ENCODE measurements at regions not wholly inside any gene's neighbourhood (a gene's known extent, or its start where the extent isn't known, plus 50 kb on each side); places are given as distances from the start of the nearest gene placed in this dataset.

DNA sequence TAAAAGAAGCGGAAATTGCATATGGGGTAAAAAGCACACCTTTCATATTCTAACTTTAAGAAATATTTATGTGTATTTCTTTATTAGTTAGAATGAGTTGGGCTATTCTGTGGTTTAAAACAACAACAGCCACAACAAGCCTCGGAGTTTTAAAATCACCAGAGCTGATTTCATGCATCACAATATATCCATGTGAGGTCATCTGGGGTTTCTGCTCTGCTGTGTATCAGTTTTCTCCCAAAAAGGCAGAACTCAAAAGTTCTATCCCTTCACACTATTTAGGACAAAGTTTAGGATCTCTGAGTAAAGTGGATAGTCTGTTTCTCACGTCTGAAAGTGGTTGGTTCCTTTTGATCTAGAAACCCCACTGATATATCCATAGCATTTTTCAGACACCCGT is 601.5 kb upstream of the GCFC2 start:
- no peak for DNase-seq

- no peak for DNase-seq
These were observed 601.0 kb upstream of the GCFC2 start for GRCh38 chr2:76311728-76312127.

DNA sequence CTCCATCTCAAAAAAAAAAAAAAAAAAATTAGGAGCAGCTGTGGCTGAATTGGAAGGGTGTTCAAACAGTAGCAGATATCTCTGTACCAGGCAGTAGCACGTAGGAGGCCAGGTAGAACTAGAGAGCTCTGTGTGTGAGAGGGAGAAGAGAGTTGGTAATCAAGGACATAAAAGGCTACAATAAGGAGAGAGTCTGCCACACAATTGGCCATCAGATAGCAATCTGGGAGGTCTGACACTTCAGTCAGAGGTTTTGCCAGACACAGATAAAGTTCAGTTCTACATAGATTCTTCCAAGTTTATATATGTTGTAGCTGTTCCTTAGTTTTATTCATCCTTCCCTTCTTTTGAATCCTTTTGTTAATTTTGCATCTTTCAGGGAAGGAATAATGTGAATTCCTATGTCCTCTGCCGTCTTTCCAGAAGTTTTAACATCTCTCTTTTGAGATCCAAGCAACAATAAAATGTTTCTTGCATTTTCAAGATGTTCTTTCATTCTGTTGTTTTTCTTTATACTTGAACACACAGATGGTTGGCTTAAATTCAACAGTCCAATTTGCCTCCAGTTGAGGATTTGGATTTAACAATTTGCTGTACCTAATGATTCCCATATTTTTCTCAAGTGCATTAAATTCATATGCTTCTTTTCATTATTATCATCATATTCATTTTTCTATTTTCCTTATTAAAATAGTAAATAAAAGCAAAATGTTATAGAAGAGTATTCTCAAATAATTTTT is 600.3 kb upstream of the GCFC2 start:
- DNase-seq: no peak

DNA sequence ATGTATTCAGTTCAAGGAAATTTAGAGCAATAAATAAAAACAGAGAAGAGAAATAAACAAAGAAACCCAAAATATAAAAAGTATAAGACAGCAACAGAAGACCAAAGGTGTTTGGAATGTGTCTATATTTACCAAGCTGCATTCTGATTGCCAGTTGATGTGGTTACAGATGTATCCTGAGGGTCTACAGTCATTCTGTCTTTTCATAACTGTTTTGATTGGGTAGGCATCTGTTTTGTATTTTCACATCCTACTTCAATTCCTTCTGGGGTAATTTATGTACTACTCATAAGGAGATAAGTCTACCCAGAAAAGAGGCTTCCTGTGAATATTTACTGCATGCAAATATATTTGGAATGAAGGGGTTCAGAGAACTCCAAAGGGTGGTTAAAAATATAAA is 596.8 kb upstream of the GCFC2 start:
- DNase-seq: no peak

GRCh38 chr2:76298041-76298440 is 587.3 kb upstream of the GCFC2 start:
- no peak for DNase-seq

DNA sequence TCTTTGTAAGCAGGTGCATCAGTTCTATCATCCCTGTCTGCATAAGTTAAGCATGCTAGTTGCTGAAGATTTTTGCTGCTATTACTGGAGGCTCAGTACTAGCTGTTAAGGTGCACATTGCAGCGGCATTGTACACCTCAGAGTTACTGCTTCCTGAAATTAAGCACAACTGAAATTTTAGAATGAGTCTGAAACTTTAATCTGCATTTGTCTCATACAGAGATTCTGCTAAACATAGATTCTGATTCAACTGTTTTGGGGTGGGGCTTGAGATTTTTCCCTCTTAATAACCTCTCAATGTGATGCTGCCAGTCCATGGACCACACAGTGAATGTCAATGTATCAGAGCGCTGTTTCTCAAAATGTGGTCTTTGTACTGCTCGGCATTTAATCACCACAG is 585.7 kb upstream of the GCFC2 start:
- no peak for DNase-seq

DNA sequence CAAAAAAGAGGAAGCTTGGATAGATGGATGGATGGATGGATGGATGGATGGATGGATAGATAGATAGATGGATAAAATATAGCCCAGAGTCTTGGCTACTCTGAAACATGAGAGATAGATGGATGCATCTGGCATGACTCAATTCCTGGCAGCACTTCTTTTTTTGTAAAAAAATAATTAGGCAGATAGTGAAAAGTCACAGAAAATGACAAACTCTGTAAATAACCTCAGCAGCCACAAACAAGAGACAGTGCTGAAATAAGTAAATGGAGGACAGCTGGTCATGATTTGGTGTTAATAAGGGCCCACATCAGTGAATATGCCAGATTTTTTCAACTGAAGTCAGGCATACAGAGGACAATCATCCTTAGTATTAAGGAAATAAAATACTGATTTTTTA is 585.0 kb upstream of the GCFC2 start:
- no peak for DNase-seq

GRCh38 chr2:76288598-76288997 is 577.9 kb upstream of the GCFC2 start:
- DNase-seq: no peak

DNA sequence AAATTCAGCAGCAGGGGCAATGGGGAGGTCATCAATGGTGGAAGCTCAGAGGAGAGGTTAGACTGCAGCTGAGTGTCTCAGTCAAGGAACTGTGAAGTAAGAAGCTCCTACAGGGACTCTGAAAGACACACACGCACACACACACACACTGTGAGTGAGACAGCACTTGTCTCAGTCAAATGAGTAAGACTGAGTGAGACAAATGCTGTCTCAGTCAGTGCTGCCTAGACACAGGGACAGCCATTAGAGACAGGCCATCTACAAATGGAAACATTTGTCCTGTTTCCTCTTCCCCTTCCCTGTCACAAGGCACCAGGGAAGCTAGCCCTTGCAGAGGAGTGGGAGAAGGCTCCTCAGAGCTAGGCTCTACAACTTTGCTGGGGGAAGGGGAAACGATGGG is 577.4 kb upstream of the GCFC2 start:
- DNase-seq: no peak

- no peak for DNase-seq
These were observed 572.6 kb upstream of the GCFC2 start for GRCh38 chr2:76283350-76283749.

DNA sequence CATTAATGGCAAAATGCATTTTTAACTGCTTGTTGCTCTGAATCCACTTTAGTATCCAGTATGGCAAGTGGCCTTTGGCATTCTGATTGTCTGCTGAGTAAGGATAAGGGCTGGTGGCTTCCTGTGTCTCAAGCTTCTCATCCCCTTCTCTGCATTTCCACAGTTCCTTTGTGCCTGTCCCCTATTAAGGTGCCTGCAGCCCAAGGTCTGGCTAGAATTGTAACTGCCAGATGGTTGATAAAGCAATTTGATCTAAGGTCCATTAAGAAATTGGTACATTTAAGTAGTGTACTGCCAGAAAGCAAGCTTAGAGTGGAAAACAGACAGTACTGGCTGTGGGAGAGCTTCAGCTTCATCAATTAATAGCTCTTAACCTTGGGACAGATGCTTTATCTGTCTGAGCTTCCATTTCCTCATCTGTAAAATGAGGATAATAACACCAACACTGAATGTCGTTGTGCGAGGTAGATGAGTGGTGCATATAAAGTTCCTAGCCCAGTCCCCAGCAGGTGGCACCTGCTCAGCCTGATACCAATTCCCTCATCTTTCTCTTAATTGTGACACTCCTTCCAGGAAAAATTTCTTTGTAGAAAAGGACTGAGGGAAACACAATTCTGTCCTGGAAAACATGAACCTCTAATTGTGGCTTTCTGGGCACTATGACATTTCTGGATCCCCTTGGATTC is 570.6 kb upstream of the GCFC2 start:
- DNase-seq: no peak

- no peak for DNase-seq
These were observed 570.0 kb upstream of the GCFC2 start for GRCh38 chr2:76280686-76281085.

GRCh38 chr2:76279142-76279541 is 568.4 kb upstream of the GCFC2 start:
- DNase-seq: no peak

DNA sequence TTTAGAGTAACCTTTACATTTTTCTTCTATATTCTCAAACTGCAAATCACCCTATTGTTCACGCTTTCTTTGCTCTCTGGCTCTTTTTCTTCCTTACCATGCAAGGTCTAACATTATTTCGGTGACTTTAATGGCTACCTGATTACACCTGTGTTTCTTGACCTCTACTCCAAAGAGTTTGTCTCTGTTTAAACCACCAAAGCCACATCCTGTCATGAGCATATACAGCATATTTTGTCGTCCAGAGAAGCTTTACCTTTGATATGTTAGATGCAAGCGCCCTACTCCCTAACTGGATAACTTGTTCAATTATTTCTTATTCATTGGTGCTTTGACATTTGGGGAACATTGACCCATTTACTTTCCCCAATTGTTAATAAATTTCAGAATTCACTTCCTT is 565.1 kb upstream of the GCFC2 start:
- no peak for DNase-seq

DNA sequence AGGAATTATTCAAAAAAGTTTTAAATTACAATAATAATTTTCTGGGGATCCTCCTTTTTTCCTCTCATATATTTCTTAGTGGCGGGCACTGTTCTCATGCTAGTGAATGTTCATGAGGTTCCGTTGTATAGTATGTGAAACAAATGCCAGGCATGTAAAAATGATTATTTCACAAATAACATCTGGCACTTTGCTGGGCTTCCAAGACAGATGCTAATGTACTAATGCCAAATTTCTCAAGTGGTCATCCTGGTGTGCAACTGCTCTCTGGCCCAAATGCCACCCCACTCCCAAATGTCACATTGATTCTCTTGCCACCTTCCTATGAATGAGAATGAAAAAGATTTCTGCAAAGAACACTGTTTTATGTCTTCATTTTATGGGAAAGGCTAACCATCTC is 564.0 kb upstream of the GCFC2 start:
- DNase-seq: no peak

GRCh38 chr2:76274160-76274559 is 563.4 kb upstream of the GCFC2 start:
- DNase-seq: no peak

- DNase-seq: no peak
These were observed 559.5 kb upstream of the GCFC2 start for GRCh38 chr2:76270096-76270710.

- no peak for DNase-seq
These were observed 558.3 kb upstream of the GCFC2 start for GRCh38 chr2:76268902-76269620.

DNA sequence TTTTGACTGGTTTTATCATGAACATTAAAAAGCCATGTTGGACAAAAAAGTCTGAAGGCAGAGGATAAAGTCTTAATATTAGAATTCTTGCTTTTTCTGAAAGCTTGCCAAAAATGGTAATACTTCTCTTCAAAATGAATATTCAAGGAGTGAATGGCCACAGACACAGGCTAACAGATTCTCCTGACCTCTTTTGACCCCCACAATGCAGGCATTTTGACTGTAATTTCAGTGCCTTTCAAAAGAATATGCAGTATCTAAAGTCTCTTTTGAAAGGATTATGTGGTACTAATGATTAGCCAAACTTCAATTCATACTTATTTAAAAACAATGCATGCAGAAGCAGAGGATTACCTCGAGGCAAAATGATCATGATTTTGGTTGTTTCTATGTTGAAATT is 557.8 kb upstream of the GCFC2 start:
- DNase-seq: no peak

- no peak for DNase-seq
These were observed 547.1 kb upstream of the GCFC2 start for GRCh38 chr2:76257802-76258201.

DNA sequence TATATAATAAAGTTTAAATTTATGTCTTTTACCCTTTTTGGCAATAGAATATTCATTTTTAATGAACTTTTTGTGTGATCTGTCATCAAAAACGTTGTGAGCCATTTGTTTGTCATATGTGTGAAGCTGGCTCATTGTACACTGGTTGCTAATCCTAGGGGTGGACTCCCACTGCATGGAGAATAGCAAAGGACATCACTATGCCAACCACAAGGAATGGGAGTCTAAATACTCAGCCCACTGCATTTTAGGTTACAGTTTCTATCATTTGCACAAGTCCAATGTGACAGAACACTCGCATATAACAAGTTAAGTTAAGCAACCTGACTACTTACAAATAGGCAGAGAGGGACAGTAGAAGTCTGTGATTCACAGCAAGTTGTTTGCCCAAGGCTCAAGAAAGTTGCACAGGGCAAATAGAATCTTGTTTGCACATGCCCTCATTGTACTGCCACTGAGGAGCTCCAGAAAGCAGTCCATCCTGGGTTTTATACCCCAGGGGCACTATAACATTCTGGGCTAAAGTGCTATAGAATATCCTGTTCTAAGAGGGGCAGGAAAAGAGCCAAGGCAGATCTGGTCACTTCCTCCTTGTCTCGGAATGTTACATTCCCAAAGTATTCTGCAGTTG is 545.9 kb upstream of the GCFC2 start:
- no peak for DNase-seq

GRCh38 chr2:76252704-76253103 is 542.0 kb upstream of the GCFC2 start:
- no peak for DNase-seq

GRCh38 chr2:76251342-76251741 is 540.6 kb upstream of the GCFC2 start:
- no peak for DNase-seq

All from NCI-H1436 treated with DMSO at 0.1 percent for 48 hours (cell line).